ENCODE measurements at regions not wholly inside any gene's neighbourhood (a gene's known extent, or its start where the extent isn't known, plus 50 kb on each side); places are given as distances from the start of the nearest gene placed in this dataset.

GRCh38 chr7:145169908-145170307, 334.1 kb upstream of the TPK1 start:
- Histone ChIP-seq H3K4me1 (ENCODE audit: control insufficient read depth in 1 of 2, insufficient read depth in 2 of 2, low read length in 2 of 2) (no peaks in the 10 kb centered on the region), H3K79me2 (ENCODE audit: insufficient read depth, low read length) (no peaks in the 10 kb centered on the region), H3K9me3 (replicated peaks in 1 of 2; ENCODE audit: control insufficient read depth in 1 of 2, insufficient read depth in 1 of 2, low read length in 2 of 2) (no peaks in the 10 kb centered on the region), H3K27me3 (ENCODE audit: control insufficient read depth in 2 of 2, insufficient read depth in 2 of 2, low read length in 2 of 2) (no peaks in the 10 kb centered on the region), H2AFZ (ENCODE audit: insufficient read depth, low read depth, low read length, poor library complexity, severe bottlenecking) (no peak overlapping the region), H3K36me3 (replicated peaks in 1 of 2; ENCODE audit: control insufficient read depth in 1 of 2, insufficient read depth in 2 of 2, low read length in 2 of 2) (no peaks in the 10 kb centered on the region), H3K9ac (ENCODE audit: insufficient read depth, low read length, poor library complexity, severe bottlenecking) (no peak overlapping the region), H4K20me1 (ENCODE audit: insufficient read depth, low read length) (no peaks in the 10 kb centered on the region), H3K27ac (ENCODE audit: low read depth in 1 of 2, low read length in 2 of 2) (no peak overlapping the region), H3K4me3 (replicated peaks in 1 of 3; ENCODE audit: low read depth in 2 of 3, low read length in 3 of 3) (no peak overlapping the region), H3K4me2 (replicated peaks; ENCODE audit: extremely low read depth, low read length, poor library complexity, severe bottlenecking) (no peak overlapping the region)
- no CpG with 5 or more reads among the region's 3 CpGs for WGBS (ENCODE audit: insufficient coverage)
- peaks cover 0 to 3% (median 0%) of the 10 kb centered on the region in 7 donors for H3K9me3 Mint-ChIP-seq
- H3K36me3 Mint-ChIP-seq = no peaks in the 10 kb centered on the region
- intact Hi-C loops (cut with micrococcal nuclease) = no loop called here
- no peak for DNase-seq
- H3K27me3 Mint-ChIP-seq (ENCODE audit: low read depth in 3 of 3) = peaks cover 0 to 3% (median 0%) of the 10 kb centered on the region in 3 donors
- no peaks in the 10 kb centered on the region for H3K4me1 Mint-ChIP-seq
- no peak for TF ChIP-seq CTCF (IDR thresholded peaks at IDR 0.05)
- no peak overlapping the region for H3K27ac Mint-ChIP-seq
- no peak overlapping the region for H3K4me3 Mint-ChIP-seq

DNA sequence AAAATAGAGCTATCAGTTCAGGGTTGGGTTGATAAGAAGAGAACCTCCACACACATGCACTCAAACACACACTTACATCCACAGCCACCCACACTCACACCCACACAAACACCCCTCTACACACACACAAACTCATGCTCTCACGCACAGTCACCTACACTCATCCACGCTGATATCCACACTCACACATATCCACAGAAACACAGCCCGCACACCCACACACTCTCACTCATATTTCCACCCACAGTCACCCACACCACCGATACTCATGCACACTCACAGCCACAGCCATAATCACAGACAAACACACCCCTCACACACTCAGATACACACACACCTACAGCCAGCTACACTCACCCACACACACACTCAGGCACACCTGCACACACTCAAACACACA, 333.0 kb upstream of the TPK1 start:
- peak overlapping the region in 1 of 7 donors; percentile 0 for H3K27ac Mint-ChIP-seq
- TF ChIP-seq CTCF (IDR thresholded peaks at IDR 0.05) = no peak
- no peaks in the 10 kb centered on the region for H3K36me3 ChIP-seq (replicated peaks in 1 of 2; ENCODE audit: control insufficient read depth in 1 of 2, insufficient read depth in 2 of 2, low read length in 2 of 2)
- H3K9me3 ChIP-seq (replicated peaks in 1 of 2; ENCODE audit: control insufficient read depth in 1 of 2, insufficient read depth in 1 of 2, low read length in 2 of 2) = no peaks in the 10 kb centered on the region
- no peaks in the 10 kb centered on the region for H3K4me1 Mint-ChIP-seq
- H2AFZ ChIP-seq (ENCODE audit: insufficient read depth, low read depth, low read length, poor library complexity, severe bottlenecking) = no peak overlapping the region
- no peaks in the 10 kb centered on the region for H3K27me3 ChIP-seq (ENCODE audit: control insufficient read depth in 2 of 2, insufficient read depth in 2 of 2, low read length in 2 of 2)
- no peaks in the 10 kb centered on the region for H4K20me1 ChIP-seq (ENCODE audit: insufficient read depth, low read length)
- no peak overlapping the region for H3K4me3 Mint-ChIP-seq
- H3K4me1 ChIP-seq (ENCODE audit: control insufficient read depth in 1 of 2, insufficient read depth in 2 of 2, low read length in 2 of 2) = no peaks in the 10 kb centered on the region
- intact Hi-C loops (cut with micrococcal nuclease) = no loop called here
- H3K79me2 ChIP-seq (ENCODE audit: insufficient read depth, low read length) = no peaks in the 10 kb centered on the region
- H3K9ac ChIP-seq (ENCODE audit: insufficient read depth, low read length, poor library complexity, severe bottlenecking) = no peak overlapping the region
- no peak overlapping the region for H3K27ac ChIP-seq (ENCODE audit: low read depth in 1 of 2, low read length in 2 of 2)
- H3K36me3 Mint-ChIP-seq = no peaks in the 10 kb centered on the region
- DNase-seq = no peak
- H3K9me3 Mint-ChIP-seq = peaks cover 0 to 2% (median 0%) of the 10 kb centered on the region in 7 donors
- H3K4me2 ChIP-seq (replicated peaks; ENCODE audit: extremely low read depth, low read length, poor library complexity, severe bottlenecking) = no peak overlapping the region
- 95% methylated on average over 4 of the region's 4 CpGs for WGBS (ENCODE audit: insufficient coverage)
- H3K27me3 Mint-ChIP-seq (ENCODE audit: low read depth in 3 of 3) = peaks cover 0 to 3% (median 0%) of the 10 kb centered on the region in 3 donors
- H3K4me3 ChIP-seq (replicated peaks in 1 of 3; ENCODE audit: low read depth in 2 of 3, low read length in 3 of 3) = no peak overlapping the region
